Uterus (tissue), 2 donors: ENCODE measurements at regions not wholly inside any gene's neighbourhood (a gene's known extent, or its start where the extent isn't known, plus 50 kb on each side); places are given as distances from the start of the nearest gene placed in this dataset.

ENCODE experiments used
- POLR2A ChIP-seq, 2 donors: fragments of 450-650 bp; IDR thresholded peaks; one replicate each; pipeline ENCODE4 v1.6.1; 2016; ENCODE audit warnings: antibody characterized with exemption in 2 of 2, mild to moderate bottlenecking in 1 of 2, moderate library complexity in 1 of 2
- TF ChIP-seq, protein P1 (sequence below), 4 experiments: fragments of 200-600 bp in 2 of 4; fragments of 450-650 bp in 2 of 4; sonication (generic) in 2 of 4; IDR thresholded peaks; one replicate each; pipeline ENCODE4 v1.5.1; 2016 to 2019; ENCODE audit warnings: antibody characterized with exemption in 4 of 4, mild to moderate bottlenecking in 2 of 4, moderate library complexity in 1 of 4

GRCh38 chr3:18011387-18011786 is 269.0 kb upstream of the TBC1D5 start:
- TF ChIP-seq, protein P1, sequence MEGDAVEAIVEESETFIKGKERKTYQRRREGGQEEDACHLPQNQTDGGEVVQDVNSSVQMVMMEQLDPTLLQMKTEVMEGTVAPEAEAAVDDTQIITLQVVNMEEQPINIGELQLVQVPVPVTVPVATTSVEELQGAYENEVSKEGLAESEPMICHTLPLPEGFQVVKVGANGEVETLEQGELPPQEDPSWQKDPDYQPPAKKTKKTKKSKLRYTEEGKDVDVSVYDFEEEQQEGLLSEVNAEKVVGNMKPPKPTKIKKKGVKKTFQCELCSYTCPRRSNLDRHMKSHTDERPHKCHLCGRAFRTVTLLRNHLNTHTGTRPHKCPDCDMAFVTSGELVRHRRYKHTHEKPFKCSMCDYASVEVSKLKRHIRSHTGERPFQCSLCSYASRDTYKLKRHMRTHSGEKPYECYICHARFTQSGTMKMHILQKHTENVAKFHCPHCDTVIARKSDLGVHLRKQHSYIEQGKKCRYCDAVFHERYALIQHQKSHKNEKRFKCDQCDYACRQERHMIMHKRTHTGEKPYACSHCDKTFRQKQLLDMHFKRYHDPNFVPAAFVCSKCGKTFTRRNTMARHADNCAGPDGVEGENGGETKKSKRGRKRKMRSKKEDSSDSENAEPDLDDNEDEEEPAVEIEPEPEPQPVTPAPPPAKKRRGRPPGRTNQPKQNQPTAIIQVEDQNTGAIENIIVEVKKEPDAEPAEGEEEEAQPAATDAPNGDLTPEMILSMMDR (IDR thresholded peaks at IDR 0.05), result no peak
- no peak for TF ChIP-seq POLR2A (IDR thresholded peaks at IDR 0.05)
